SW480 (cell line): ENCODE measurements at regions not wholly inside any gene's neighbourhood (a gene's known extent, or its start where the extent isn't known, plus 50 kb on each side); places are given as distances from the start of the nearest gene placed in this dataset.
"Not testable (repeated sequence)": the region's sequence is repeated elsewhere in the genome, so short reads cannot be mapped to it uniquely, and the experiment has no call there.

ENCODE experiments used
- DNase-seq: peaks from one replicate; pipeline ENCODE4 v3.0.0-alpha.2; 2016; ENCODE audit warnings: low spot score

DNA sequence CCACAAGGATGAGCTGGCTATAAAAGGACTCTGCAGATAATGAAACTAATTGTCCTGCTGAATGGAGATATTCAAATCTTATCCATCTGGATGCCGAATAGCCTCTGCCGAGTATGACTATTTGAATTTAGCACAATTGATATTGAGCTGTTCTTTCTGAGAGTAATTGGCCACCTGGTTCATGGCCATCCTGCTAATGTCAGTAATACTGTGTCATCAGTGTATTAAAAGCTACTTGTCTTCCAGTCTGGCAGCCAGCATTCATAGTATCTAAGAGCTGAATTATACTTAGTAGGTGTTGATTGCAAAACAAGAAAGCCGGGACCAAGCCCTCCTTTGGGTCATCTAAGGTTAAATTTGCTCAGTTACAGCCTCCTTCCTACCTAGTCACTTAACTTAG lies 310.7 kb upstream of the NCAM1 start:
- DNase-seq, result no peak

DNA sequence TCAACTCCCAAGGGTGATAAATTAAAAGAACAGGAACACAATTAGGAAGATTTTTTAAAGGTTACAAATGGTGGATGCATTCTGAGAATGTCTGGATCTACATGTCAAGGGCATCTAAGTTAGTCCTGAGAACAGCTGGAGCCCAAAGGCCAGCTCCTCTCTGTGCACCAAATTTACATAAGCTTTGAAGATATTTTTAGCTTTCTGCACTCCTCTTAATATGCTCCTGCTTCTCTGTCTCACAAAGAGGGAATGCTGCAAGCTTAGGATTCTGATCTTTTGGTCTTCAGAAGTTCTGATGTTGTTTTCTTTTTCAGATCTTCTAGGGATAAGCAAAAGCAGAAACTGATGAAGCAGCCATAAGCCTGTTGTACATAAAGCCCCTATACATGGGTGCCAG lies 309.8 kb upstream of the NCAM1 start:
- no peak for DNase-seq

DNA sequence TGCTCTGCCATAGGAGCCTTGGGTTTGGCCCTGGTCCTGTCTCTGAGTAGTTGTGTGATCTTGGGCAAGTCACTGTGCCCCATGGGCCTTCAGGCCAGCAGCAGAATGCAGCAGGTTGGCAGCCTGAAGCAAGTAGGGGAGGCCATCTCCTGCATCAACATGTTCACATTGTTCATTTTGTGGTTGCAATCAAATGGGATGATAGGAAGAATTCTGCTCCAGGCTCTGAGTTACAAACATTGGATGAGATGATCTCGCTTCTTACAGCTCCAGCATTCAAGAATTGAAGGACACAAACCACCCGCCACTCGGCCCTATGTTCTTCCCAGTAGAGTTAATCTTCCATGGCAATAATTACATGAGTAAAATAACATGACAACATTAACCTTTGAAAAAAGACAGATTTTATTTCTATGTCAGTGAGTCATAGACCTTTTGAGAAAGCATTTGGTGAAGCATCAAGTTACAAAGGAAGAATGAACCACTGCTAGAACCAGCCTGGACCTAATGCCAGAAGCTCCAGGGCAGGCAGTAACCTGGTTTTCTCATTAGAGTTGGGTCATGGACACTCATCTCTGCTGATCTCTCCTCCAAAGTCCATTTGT lies 308.3 kb upstream of the NCAM1 start:
- peak; percentile 44 for DNase-seq

DNA sequence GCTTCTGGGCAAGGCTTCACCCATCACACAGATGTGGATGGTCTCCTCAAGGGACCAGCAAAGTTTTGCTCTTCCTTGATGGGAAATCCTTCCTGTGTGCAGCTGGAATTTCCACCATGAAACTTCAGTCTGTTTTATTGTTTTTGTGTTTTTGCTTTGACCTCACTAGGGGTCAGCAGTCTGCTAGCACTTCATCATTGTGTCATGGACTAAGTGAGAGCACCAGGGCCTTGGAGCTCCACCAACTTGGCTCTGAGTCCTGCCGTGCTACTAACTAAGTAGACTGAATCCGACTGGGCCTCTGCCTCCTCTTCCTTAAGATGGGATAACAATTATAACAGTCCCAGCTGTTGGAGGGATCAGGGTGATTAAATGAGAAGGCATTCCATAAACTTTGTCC lies 305.8 kb upstream of the NCAM1 start:
- DNase-seq, result no peak

DNA sequence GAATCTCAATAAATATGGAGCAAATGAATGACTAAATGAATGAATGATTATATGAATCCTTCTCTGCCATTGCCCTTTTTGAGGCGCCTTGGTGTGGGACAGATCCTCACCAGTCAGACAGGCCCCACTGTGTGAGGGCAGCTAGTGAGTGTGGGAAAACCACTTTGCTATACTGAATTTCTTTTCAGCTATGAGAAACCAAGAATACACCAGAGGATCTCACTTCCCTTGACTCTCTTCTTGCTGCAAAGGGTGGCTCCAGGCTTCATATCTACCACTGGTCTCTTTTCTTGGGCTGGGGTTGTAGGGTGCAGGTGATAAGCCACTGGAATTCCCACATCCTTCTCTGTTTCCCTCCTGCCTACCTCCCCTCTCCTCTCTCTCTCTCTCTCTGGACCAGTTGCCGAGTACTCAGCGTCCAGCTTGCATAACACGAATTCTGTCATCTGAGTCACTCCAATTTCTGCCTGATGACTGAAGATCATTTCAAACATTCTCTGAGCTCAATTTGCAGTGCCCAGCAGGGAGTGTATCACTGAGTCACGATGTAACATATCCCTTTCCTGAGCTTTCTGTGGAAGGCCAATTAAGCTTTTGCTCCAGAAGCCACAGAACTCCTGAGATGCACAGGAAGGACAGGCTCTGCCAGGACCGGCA lies 304.3 kb upstream of the NCAM1 start:
- DNase-seq, result no peak

DNA sequence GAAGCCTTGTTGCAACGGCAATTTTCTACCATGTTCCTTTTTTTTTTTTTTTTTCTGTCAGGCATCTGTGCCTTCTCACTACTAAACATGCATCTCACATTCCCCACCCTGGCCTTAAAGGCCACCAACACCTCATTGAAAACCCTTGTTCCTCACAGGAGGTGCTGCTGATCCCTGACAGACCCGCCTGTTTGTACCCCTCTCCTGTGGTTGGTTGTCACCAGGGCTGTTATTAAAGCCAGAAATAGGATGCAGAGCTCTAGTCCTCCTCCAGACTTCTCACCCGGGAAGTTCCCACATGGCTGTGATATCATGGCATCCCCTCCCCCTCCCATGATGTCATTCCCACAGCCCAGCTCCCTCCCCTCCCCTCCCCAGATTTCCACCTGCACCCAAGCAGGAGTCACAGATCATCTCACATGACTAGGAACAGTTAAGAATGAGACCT lies 302.8 kb upstream of the NCAM1 start:
- DNase-seq, result no peak

DNA sequence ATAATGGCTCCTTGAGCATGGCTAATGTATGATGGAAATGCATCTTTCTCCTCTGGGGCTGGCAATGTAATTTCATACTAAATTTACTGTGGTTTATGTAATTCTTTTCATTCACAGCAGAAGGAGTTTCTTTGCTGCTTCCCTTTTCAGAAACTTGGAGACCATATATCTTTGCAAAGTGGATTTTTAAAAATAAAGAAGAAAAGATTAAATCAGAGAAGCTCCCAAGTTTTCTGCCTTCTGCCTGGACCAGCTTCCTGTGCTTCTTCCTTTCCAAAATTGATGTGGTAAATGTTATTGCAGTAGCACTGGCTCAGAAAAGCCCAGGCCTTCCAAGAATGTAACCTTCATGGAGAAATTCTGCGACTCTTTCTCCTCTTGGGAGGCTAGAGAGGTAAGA lies 300.1 kb upstream of the NCAM1 start:
- no peak for DNase-seq

DNA sequence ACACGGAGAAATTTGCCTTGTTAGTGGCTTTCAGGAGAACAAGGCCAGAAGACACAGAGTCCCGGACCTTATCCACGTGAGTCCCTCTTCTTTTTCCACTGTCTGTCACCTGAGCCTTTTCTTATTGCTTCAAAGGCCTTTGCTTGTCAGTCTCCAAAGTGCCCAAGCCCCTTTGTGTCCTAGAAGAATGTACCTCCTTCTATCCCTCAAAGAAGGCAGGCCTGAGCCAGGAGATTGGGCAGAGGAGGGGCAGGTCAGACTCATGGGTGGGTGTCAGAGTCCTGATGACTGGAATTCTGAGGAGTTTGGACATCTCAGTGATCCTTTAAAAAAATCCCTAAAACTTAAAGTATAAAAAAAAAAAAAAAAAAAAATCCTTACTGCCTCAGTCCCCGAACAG lies 299.6 kb upstream of the NCAM1 start:
- DNase-seq, result no peak

DNA sequence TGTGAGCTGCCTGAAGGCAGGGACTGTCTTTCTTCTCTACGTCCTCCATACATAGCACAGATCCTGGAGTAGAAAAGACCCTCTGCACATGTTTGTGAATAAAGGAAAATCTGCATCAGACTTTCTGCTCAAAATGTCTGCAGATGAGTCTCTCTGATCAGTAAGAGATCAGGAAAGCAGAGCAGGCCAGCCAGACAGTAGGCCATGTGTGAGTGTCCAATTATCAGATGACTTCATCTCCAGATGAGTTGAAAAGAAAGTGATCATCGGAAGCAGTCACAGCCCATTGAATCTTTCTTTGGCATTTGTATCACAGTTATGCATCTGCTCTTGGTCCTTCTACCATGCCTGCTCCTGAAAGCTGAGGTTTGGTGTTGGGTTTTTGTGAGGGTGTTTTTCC lies 298.7 kb upstream of the NCAM1 start:
- no peak for DNase-seq

DNA sequence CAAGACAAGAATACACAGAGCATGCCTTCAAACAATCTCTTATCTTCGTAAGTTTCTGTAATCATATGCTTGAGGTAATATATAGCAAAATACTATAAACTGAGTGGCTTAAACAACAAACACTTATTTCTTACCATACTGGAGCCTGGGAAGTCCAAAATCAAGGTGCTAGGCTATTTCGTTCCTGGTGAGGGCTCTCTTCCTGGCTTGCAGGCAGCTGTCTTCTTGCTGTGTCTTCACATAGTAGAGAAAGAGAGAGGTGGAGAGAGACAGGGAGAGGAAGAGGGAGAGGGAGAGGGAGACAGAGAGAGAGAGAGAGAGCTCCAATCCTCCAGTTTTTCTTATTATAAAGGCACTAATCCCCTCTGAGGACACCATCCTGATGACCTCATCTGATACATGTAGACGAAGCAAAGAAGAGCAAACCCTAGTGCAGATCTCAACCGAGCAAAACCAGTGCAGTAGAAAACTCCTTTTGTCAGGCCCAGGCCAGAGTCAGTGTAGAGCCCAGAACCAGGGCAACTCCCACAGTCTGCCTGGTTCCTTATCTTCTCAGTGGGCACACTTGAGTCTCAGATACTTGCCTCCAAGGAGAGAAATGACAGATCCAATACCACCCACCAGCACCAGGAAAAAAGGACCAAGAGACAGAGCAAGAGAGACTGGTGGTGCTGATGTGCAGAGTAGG lies 297.1 kb upstream of the NCAM1 start:
- DNase-seq, result no peak

DNA sequence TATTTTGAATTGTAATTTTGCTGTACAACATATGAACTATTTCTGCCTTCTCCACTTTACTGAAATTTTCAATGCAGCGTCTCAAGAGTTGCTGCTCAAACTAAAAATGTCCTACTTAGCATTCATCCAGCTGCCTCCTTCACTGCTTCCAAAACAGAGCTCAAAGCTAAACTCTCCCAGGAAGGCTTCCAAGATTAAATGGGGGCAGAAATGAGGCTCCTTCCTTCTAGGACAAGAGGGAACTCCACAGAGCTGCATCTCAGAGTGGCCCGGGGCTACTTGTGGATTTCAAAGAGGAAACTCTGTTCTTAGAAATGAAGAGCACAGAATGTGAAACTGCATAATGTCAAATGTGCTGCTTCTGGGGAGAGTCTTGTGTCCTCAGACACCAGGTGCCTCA lies 295.9 kb upstream of the NCAM1 start:
- no peak for DNase-seq

DNA sequence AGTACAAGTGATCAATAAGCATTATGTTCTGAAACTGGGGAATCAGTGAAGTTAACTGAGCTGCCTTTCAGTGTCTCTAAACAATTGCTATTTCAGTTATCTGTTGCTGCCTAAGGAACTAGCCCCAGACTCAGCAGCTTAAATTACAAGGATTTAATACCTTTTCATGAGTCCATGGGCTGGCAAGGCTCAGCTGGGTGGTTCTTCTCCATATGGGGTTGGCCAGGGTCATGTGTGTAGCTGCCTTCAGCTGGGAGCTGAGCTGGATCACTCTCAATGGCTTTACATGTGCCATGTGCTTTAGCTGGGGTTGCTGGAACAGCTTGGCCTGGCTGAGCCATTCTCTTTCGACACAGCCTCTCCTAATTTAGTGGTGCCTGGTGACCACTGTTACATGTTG lies 295.0 kb upstream of the NCAM1 start:
- no peak for DNase-seq

DNA sequence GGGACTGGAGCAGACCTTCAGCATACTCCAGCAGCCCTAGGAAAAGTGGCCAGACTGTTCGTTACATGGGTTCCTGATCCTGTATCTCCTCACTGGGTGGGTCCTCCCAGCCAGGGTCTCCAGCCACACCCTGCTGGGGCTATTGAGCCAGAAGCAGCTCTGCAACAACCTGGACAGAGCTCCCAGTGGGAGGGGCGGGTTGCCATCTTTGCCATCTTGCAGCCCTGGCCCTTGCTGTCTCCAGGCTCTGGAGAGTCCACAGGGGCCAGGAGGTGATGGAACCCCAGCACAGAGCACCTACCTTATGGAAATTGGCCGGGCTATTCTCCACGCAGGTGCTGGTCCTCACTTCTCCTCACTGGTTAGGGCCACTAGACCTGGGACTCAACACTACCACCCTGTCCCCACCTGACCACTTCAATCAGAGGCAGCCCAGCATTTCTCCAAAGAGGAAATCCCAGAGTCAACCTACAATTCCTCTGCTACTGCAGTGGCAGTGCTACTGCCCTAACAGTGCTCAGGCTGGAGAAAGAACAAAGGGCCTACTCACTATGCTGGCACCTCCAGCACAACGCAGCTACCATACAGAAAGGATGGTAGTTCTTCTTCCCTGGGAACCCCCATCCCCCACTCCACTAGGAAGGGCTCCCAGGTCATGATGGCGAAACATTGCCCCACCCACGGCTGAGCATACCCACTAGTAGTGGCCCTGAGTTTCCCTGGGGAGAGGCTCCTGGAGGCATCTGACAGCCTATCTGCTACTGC lies 290.2 kb upstream of the NCAM1 start:
- DNase-seq, result no peak

DNA sequence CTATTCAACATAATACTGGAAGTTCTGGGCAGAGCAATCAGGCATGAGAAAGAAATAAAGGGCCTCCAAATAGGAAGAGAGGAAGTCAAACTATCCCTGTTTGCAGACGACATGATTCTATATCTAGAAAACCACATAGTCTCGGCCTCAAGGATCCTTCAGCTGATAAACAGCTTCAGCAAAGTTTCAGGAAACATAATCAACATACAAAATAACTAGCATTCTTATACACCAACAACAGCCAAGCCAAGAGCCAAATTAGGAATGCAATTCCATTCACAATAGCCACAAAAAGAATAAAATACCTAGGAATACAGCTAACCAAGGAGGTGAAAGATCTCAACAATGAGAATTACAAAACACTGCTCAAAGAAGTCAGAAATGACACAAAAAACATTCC lies 287.8 kb upstream of the NCAM1 start:
- not testable (repeated sequence) for DNase-seq

DNA sequence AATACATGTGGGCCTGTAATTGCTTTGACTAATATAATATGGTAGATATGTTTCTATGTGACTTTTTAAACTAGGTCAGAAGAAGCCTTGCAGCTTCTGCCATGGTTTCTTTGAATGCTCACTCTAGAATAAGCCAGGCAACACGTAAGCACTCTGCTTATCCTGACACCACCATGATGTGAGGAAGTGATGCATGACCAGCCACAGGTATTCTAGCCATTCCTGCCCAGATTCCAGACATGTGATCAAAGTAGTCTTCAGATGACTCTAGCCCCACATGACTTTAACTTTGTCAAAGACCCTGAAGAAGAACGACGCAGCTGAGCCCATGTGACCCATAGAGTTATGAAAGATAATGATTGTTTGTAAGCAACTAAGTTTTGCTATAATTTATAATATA lies 276.1 kb upstream of the NCAM1 start:
- DNase-seq, result no peak

DNA sequence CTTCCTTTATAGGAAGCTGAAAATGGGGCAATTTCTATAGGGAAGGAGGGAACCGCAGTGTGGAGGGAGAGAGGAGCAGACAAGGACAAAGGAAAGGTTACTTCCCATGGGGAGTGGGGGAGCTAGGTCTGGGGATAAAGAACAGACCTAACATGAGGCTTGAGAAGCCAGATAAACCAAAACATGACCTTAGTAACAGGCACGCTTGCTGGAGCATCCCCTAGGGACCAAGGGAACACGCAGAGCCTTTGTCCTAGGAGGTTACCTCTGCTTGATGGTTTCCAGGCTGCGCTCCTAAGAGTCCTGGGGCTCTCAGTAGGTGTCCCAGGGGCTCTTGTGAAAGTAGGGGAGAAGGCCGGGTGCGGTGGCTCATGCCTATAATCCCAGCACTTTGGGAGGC lies 271.4 kb upstream of the NCAM1 start:
- DNase-seq, result no peak

DNA sequence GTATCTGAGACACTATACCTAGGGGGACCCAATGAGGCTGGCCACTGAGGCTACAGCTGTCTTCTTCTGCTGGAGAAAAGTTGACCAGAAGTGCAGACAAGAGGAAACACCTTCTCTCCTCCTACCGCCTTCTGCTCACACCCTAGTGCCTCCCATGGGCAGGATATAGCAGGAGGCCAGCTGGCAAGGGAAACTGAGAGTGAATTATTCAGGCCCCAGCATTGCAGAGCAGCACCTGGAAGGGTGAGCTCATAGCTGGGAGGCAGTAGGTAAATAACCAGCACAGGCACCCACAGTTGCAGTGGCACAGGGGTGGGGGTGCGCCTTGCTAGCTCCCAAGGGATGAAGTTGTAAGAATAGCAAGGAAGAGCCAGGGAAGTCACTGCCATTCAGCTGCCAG lies 267.4 kb upstream of the NCAM1 start:
- DNase-seq, result peak; percentile 39

DNA sequence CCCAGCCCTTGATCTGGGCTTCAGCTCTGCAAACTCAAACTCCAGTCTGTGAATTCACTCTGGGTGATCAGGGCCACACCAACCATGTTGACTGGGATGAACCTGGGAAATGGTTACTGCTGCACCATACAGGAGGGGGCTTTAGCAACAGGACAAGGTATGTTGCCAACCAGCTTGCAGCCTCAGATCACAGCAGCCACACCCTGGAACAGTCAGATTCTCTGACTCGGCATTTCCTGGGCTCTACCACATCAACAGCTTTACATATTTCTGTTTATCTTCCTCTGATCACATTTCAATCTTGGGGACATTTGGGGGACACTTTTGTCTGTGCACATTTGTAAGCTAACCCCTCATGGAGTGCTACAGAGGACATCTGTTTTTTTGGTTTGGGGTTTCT lies 267.0 kb upstream of the NCAM1 start:
- peak; percentile 85 for DNase-seq

DNA sequence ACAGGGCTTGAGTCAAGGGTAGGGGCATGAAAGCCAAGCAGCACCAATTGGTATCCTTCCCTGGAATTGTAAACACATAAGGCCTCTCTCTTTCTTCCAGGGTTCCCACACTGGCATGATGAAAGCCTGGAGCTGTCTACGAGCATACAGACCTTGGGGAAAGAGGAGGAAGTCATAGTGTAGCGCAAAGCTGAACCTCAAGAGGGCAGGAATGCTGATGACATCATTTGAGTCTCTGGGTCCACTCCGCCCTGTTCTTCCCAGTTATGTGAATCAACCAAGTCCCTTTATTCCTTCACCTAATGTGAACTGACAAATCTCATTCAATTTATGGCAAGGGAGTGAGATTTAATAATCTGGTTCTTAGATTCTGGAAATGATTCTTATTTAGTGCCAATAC lies 266.4 kb upstream of the NCAM1 start:
- peak; percentile 90 for DNase-seq

DNA sequence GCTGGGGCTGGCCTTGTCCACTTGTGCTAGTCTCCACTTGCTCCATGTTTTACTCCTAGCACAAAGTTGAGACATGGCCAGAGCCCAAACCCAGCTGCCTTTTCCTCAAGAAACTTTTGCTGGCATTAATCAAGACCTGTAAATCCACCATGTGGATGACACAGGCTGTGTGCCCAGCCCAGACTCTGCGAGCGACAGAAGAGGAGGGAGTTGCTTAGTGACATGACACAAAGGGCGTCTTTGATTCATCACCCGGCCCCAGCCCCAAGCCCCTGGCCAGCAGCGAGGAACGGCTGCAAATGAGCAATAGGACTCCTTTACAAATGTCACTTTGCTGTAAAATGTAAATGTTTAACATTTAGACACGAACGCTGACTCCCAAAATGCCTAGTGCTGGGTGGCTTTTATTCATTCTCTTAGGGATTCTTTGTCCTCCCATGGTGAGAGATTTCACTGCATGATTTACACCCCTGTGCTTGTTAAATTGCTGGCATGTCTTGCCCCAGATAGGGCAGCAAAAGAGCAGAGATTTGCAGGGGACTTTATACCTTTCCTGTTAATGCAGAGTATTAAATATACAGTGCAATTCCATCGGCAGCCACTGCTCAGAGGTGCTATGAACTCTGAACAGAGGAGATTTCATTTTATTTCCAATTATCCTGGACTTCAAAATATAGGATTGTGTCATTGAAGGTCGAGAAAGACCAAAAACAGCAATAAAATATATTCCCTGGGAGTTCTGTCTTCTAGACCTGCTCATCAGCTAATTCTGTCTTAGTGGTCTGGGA lies 263.6 kb upstream of the NCAM1 start:
- DNase-seq, result no peak

DNA sequence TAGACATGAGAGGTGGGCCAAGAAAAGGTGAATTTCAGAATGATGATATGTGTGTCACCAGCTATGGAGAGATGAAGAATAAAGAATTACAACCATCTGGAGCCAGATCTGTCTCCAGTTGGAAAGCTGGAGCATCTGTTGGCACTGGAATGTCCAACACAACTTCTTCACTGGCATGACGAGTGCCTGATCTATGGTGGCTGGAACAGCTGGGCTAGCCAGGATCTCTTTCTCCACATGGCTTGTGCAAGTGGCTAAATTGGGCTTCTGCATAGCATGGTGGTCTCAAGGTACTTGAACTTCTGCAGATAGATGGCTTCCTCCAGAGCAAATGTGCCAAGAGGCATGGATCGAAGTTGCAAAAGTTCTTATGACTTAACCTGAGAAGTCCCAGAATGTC lies 256.1 kb upstream of the NCAM1 start:
- DNase-seq, result no peak

DNA sequence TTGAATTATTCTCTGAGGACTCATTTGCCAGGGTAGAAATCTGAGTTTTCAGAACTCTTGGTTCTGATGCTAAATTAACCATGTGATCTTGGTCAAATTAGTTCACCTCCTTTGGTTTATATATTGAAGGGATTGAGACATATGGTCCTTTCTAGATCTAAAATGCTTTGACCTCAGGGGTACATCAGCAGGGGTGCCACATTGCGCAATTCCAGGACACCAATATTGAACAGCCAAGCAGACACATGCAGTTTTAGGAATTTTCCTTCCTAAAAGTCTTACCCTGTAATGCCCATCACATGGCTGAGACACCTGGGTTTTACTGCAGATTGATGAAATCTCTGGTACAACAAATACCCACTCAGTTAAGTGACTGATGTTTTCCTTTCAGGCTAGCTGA lies 254.4 kb upstream of the NCAM1 start:
- DNase-seq, result no peak
